Fibroblast of peridontal ligament (primary cell): ENCODE measurements at regions not wholly inside any gene's neighbourhood (a gene's known extent, or its start where the extent isn't known, plus 50 kb on each side); places are given as distances from the start of the nearest gene placed in this dataset.

ENCODE experiments used
- DNase-seq: peaks from one replicate; pipeline ENCODE4 v3.0.0-alpha.2; 2010; ENCODE audit errors: extremely low read depth

GRCh38 chr10:131650771-131651673 lies 249.8 kb upstream of the PPP2R2D start:
- no peak for DNase-seq

GRCh38 chr10:131651674-131652437 lies 249.0 kb upstream of the PPP2R2D start:
- DNase-seq = no peak

GRCh38 chr10:131652438-131653139 lies 248.2 kb upstream of the PPP2R2D start:
- DNase-seq = no peak

GRCh38 chr10:131653140-131653539 lies 247.7 kb upstream of the PPP2R2D start:
- no peak for DNase-seq

- no peak for DNase-seq
Observed at GRCh38 chr10:131653554-131654470, 247.0 kb upstream of the PPP2R2D start.

GRCh38 chr10:131654471-131655087 lies 246.2 kb upstream of the PPP2R2D start:
- no peak for DNase-seq

- no peak for DNase-seq
Observed at GRCh38 chr10:131655101-131655849, 245.5 kb upstream of the PPP2R2D start.

- DNase-seq = no peak
Observed at GRCh38 chr10:131656009-131656408, 244.8 kb upstream of the PPP2R2D start.

- DNase-seq = no peak
Observed at GRCh38 chr10:131656431-131656841, 244.4 kb upstream of the PPP2R2D start.

GRCh38 chr10:131657318-131657984 lies 243.4 kb upstream of the PPP2R2D start:
- DNase-seq = no peak

- DNase-seq = no peak
Observed at GRCh38 chr10:131657985-131658330, 242.8 kb upstream of the PPP2R2D start.

GRCh38 chr10:131658476-131659110 lies 242.2 kb upstream of the PPP2R2D start:
- DNase-seq = no peak

- DNase-seq = no peak
Observed at GRCh38 chr10:131660427-131660826, 240.4 kb upstream of the PPP2R2D start.

GRCh38 chr10:131662851-131663250 lies 238.0 kb upstream of the PPP2R2D start:
- DNase-seq = no peak

GRCh38 chr10:131663351-131663750 lies 237.5 kb upstream of the PPP2R2D start:
- DNase-seq = no peak

GRCh38 chr10:131666091-131666490 lies 234.7 kb upstream of the PPP2R2D start:
- no peak for DNase-seq

- no peak for DNase-seq
Observed at GRCh38 chr10:131667047-131667446, 233.8 kb upstream of the PPP2R2D start.

GRCh38 chr10:131667561-131667960 lies 233.2 kb upstream of the PPP2R2D start:
- no peak for DNase-seq

- no peak for DNase-seq
Observed at GRCh38 chr10:131668903-131669302, 231.9 kb upstream of the PPP2R2D start.
